ENCODE measurements at regions not wholly inside any gene's neighbourhood (a gene's known extent, or its start where the extent isn't known, plus 50 kb on each side); places are given as distances from the start of the nearest gene placed in this dataset.

DNA sequence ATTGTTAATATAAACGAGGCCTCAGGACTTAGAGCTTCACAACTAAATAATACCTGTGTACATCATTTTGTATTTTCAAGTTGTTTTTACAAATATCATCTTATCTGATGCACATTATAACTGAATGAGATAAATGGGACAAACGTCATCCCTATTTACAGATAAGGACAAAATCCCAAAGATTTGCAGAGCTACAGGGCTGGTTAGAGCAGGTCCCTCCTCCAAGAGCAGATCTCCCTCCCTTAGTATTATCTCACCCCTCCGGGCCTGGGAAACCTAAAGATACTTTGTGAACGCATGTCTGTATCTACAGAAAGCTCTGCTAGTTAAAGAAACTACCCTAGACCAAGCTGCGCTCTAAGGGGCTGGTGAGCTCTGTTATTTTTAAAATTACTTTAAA is 130.4 kb upstream of the PROKR2 start:
- TF ChIP-seq, protein P1, sequence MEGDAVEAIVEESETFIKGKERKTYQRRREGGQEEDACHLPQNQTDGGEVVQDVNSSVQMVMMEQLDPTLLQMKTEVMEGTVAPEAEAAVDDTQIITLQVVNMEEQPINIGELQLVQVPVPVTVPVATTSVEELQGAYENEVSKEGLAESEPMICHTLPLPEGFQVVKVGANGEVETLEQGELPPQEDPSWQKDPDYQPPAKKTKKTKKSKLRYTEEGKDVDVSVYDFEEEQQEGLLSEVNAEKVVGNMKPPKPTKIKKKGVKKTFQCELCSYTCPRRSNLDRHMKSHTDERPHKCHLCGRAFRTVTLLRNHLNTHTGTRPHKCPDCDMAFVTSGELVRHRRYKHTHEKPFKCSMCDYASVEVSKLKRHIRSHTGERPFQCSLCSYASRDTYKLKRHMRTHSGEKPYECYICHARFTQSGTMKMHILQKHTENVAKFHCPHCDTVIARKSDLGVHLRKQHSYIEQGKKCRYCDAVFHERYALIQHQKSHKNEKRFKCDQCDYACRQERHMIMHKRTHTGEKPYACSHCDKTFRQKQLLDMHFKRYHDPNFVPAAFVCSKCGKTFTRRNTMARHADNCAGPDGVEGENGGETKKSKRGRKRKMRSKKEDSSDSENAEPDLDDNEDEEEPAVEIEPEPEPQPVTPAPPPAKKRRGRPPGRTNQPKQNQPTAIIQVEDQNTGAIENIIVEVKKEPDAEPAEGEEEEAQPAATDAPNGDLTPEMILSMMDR (IDR thresholded peaks at IDR 0.05): no peak
- TF ChIP-seq POLR2A (IDR thresholded peaks at IDR 0.05): no peak

Data from Peyer's patch (tissue), 4 donors.